T47D (cell line): ENCODE measurements at regions not wholly inside any gene's neighbourhood (a gene's known extent, or its start where the extent isn't known, plus 50 kb on each side); places are given as distances from the start of the nearest gene placed in this dataset.
"Not testable (repeated sequence)": the region's sequence is repeated elsewhere in the genome, so short reads cannot be mapped to it uniquely, and the experiment has no call there.

Experiments
- DNase-seq, 2 experiments: peaks; one replicate each; pipeline versions ENCODE4 v3.0.0 to v3.0.0-alpha.2; 2011 to 2012; ENCODE audit warnings: low read depth in 1 of 2, low spot score in 1 of 2
- JUND ChIP-seq: IDR thresholded peaks from 2 replicates; pipeline ENCODE4 v1.6.1; 2012; ENCODE audit warnings: low read depth
- in situ Hi-C: cut with HindIII; loops from 2 replicates; pipeline ENCODE4 v1.10.0; 2016; ENCODE audit warnings: low sequenced_read_pairs, low pct_unique_long_range_greater_than_20kb

DNA sequence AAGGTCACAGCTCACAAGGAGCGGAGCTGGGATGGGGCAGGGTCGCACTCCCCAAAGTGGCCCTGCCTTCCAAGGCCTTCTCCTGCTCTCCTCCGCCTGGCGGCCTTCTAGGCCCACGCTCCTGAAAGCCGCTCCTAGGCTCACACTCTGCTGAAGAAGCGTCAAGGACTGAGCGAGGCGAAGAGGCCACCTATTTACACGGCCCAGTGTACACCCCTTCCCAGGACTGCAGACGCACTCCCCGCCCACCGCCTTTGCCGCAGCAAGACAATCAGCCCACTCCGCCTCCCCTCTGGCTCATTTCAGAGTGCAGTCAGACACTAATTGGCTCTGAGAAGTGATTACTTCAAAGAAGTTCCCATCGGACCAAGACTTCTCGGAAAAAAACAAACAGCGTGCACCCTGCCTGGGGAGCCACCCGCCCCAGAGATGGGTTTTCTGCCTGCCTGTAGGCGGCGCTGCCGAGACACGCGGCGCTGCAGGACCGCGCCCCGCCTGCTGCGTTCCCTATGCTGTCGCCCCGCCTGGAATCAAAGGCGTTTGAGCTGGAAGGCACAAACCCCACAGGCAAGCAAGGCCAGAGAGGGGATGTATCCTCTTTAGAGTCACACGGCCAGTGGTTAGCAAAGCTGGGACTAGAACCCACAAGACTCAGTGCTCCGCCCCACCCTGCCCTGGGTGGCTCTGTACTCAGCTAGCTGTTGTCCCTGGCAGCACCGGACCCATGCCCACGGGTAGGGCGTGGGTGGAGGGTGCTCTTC is 414.8 kb downstream of the BUD13 start:
- in situ Hi-C loops = no loop called here
- DNase-seq = no peak
- no peak for TF ChIP-seq JUND

DNA sequence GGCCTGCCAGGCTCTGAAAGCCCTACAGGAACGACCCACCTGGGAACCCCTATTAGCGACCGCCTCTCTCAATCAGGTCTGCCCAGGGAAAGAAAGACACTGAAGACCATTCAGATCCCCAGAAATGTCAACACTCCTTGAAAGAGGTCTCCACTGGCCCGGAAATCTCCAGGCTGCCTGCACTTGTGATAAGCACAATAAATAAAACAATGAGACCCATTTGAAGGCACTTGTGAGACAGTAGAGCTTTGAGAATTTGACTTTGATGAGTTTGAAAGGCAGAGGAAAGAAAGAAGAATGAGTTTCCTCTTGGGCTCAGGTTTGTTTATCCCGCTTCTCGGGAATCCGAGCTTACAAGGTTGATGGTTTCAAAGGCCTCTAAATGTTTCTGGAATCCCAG is 416.3 kb downstream of the BUD13 start:
- DNase-seq = no peak
- in situ Hi-C loops = no loop called here

DNA sequence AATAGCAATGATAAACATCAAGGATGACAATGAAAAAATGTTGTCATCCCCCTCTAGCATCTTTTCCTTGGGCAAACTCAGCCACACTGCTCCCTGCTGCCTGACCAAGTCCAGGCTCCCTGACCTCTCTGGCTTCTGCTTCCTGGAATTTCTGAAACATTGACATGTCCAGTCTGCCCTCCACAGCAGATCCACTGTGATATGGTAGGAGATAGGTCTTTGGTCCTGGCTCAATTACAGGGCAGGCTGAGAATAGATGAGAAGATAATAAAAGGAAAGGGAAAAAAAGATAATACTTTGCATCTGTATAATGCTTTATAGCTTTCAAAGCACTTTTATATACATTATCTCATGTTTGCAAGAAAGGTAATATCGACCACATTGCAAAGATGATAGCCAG is 417.7 kb downstream of the BUD13 start:
- in situ Hi-C loops = no loop called here
- DNase-seq = no peak
- no peak for TF ChIP-seq JUND

More for the DNA sequence above, 416.3 kb downstream of the BUD13 start:
- TF ChIP-seq JUND = no peak

DNA sequence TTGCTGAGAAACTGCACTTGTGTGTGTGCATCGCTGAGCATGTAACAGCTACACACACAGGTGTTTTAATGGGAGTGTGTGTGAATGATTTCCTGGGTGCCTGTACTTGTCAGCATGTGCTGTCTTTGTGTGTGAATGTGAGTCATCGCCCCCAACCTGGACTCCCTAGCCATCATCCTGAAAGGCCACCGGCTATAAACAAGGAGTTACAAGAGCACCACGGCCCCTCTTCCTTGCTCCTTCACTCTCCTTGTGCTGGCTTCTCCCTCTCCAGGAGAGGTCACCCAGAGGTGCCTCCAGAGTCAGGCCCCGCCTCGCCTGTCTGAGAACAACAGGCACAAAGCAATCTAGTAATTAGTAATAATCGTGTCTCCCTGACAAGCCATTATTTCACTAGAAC is 419.2 kb downstream of the BUD13 start:
- no peak for DNase-seq
- in situ Hi-C loops = no loop called here
- TF ChIP-seq JUND = no peak

DNA sequence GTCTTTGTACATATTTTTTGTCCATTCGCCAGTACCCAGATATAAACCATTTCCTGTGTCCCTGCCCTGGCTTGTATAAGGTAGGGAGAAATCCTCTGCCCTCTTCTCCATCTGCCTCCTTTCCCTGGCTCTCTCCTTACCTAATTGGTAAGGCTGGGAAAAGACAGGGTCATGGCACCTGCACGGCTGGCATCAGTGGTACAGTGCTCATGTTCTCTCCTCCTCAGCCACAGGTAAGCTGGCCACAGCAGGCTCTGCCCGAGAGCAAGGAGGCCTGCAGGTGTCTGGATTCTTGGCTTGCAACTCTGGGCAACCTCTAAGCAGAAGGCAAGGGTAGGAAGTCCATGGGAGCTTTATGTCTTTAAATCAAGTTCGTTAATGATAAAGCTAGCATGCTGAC is 419.9 kb downstream of the BUD13 start:
- no peak for DNase-seq
- in situ Hi-C loops = no loop called here
- no peak for TF ChIP-seq JUND

DNA sequence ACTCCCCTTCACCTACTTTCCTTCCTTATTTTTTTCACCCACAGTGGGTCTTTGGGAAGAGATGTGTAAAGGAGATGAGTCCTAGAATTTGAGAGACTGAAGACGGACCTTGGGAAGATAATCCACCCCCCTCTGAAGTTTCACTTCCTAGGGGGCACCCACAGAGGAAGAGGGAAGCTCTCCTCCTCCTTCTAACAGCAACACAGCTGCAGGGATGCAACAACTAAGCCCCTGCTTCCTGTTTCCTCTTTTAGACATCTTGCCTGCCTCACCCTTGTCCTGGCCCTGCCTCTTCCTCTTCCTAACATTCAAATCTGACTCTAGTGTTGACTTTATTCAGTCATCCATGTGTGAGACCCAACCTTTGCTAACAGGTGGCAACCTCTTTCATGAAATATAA is 424.6 kb downstream of the BUD13 start:
- in situ Hi-C loops = no loop called here
- TF ChIP-seq JUND = no peak
- DNase-seq = no peak

DNA sequence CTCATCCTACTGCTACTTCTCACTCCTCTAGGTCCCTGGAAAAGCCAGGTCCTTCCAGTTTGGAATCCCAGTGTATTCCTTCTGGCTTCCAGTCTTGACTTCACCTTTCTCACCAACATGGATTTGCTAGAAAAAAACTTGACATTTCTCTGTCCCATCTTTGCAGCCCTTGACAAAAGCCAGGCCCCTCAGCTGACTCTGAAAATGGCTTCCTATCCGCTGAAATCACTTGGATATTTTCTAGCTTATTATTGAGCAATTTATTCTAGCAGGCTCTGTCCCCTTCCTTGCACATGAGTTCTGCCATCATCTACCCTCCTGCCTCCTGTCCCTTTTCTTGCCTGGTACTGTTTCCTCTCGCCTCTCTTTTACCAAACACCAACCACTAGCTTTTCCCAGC is 427.2 kb downstream of the BUD13 start:
- no peak for DNase-seq

DNA sequence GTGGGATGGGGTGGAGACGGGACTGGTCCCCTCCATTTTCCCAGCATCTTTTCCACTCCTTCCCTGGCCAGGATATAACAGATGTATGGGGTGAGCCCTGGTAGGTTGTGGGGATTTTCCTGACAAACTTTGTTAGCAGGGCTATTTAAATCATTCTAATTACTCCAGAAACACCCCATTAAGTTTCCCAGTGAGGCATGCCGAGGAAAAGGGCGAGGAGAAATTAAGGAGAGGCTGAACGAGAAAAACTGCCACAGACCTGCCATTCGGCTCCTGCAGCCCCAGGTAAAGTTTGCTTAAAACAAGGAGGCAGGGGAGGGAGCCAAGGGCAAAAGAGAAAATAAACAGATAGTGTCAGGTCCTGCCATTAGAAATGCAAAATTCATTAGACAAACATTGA is 428.2 kb downstream of the BUD13 start:
- no peak for TF ChIP-seq JUND
- in situ Hi-C loops = no loop called here
- no peak for DNase-seq

More for the DNA sequence above, 427.2 kb downstream of the BUD13 start:
- TF ChIP-seq JUND = no peak
- in situ Hi-C loops = no loop called here

DNA sequence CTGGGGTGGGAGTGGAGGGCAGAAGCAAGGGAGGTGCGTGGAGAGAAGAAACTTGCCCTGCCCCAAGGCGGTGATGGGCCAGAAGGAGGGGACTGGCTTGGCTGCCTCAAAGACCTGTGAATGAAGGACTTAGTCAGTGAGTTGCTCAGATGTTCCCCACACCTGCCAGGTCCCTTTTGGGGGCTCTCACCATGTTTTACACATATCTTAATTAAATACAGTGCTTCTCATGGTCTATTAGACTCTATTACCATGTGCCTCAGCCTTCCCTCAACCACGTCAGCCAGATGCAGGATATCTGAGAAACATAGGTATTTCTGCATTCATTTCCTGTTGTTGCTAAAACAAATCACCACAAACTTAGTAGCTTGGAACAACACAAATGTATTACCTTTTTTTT is 429.5 kb downstream of the BUD13 start:
- TF ChIP-seq JUND = no peak
- no peak for DNase-seq
- in situ Hi-C loops = no loop called here

DNA sequence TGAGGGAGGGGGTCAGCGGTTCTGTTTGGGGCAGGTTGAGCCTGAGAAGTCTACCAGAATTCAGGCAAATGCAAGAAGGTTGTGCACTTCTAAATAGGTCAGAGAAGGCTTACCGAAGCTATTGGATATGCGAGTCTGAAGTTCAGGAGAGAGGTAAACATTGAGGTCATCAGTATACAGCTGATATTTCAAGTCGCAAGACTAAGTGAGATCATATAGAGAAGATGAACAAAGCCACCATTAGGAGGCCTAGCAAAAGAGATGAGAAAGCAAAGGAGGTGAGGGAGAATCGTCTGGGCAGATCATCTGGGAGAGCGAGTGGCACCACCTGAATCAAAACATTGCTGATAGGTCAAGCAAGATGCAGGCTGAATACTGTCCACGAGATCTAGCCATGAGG is 430.6 kb downstream of the BUD13 start:
- no peak for DNase-seq
- no peak for TF ChIP-seq JUND
- in situ Hi-C loops = no loop called here

DNA sequence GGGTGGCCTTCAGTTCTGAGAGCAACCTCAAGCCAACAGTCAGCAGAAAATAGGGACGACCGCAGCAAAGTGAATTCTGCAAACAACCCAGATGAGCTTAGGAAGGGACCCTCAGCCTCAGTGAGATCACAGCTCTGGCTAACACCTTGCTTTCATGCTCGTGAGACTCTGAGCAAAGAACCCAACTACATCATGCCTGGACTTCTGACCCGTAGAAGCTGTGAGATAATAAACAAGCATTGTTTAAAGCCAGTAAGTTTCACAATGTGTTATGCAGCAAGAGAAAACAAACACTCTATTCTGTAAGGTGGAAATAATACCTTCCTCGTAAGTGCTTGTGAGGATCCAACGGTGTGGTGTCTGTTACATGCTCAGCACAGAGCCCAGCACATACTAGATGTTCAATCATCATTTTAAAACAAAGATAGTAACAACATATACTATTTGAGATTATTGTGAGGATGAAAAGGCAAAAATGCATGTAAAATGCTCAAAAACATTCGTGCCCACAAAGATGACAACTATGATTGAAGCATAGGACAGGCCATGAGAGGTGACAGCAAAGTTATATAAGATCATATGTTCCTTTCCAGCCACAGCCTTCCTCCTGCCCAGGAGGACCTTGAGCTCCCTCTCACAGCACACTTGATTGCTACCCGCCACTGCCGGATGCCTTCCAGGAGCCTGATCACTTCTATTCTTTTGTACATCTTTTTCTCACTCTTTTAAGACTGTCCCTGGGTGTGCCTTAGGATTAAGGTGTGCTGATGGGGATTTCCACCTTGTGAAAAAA is 433.3 kb downstream of the BUD13 start:
- no peak for DNase-seq
- TF ChIP-seq JUND = no peak
- in situ Hi-C loops = no loop called here

DNA sequence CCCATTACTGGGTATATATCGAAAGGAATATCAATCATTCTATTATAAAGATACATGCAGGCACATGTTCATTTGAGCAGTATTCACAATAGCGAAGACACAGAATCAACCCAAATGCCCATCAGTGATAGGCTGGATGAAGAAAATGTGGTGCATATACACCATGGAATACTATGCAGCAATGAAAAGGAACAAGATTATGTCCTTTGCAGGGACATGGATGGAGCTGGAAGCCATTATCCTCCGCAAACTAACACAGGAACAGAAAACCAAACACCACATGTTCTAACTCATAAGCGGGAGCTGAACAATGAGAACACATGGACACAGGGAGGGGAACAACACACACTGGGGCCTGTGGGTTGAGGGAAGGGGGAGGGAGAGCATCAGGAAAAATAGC is 434.3 kb downstream of the BUD13 start:
- DNase-seq, in situ Hi-C loops: not testable (repeated sequence)

DNA sequence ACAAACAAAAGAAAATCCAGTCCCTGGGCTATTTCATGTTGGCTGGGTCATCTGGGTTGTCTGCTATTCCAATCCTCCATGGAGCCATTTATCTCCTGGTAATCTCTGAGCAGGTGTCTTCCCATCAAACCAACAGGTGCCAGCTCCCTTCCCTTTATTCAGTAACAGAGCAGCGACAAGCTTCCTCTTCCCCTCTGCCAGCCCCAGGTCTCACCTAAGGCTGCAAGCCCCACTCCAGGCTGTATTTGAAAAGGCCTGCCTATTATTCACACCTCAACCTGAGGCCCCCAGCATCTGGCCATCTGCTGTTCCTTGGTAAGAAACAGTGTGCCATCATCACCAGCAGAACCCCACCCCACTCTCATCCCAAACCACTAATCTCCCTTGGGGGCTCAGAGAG is 436.2 kb downstream of the BUD13 start:
- in situ Hi-C loops = no loop called here
- no peak for DNase-seq
- no peak for TF ChIP-seq JUND
